Bone marrow (tissue), 2 donors: ENCODE measurements at regions not wholly inside any gene's neighbourhood (a gene's known extent, or its start where the extent isn't known, plus 50 kb on each side); places are given as distances from the start of the nearest gene placed in this dataset.

Source experiments
- DNase-seq, 2 donors: peaks; one replicate each; lab custom pipeline; 2025; lab: John Stamatoyannopoulos, UW

DNA sequence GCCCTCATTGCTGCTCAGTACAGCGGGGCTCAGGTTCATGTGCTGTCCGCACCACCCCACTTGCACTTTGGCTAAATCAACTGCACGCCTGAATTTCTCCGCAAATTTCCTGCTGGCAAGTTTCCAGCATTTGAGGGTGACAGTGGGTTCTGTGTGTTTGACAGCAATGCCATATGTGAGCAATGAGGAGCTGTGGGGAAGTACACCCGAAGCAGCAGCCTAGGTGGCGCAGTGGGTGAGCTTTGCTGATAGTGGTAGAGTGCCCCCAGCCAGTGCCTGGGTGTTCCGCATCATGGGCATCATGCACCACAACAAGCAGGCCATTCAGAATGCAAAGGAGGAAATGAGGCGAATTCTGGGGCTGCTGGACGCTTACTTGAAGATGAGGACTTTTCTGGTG lies 103.9 kb upstream of the POT1 start:
- DNase-seq: no peak

GRCh38 chr7:125032943-125033342 lies 103.3 kb upstream of the POT1 start:
- no peak for DNase-seq

GRCh38 chr7:125030756-125031387 lies 101.2 kb upstream of the POT1 start:
- DNase-seq: no peak

DNA sequence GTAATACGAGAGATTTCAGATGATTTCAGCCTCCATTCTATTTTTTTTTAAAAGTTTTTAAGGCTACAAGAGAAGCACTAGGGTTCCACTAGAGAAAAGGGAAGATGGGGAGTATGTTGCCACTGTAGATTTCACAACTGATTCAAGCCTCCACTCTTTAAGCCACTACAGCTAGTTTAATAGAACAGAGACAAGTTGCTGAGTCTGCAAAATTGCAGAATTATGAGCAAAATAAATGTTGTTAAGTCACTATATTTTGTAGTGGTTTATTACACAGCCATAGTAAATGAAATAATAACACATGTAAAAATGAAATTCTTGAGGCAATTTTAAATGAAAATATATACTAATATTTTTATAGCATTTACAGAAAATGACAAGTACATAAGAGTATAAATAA lies 96.0 kb upstream of the POT1 start:
- DNase-seq: no peak

GRCh38 chr7:125020801-125021200 lies 91.2 kb upstream of the POT1 start:
- DNase-seq: no peak

- no peak for DNase-seq
Measured at GRCh38 chr7:125010540-125010939, 80.9 kb upstream of the POT1 start.

DNA sequence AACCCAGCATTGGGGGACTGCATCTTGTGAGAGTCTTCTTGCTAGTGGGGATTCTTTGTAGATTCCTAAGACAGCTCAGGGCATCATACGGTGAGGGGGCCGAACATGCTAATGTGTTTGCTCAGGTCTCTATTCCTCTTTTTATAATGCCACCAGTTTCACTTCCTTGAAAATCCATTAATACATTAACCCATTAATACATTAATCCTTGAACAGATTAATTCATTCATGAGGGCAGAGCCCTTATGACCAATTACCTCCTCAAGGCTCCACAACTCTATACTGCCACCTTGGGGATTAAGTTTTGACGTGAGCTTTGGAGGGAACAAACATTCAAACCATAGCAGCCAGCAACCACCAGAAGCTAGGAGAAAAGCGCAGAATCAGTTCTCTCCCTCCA lies 67.2 kb upstream of the POT1 start:
- DNase-seq: no peak

GRCh38 chr7:124992851-124993562 lies 63.4 kb upstream of the POT1 start:
- no peak for DNase-seq

DNA sequence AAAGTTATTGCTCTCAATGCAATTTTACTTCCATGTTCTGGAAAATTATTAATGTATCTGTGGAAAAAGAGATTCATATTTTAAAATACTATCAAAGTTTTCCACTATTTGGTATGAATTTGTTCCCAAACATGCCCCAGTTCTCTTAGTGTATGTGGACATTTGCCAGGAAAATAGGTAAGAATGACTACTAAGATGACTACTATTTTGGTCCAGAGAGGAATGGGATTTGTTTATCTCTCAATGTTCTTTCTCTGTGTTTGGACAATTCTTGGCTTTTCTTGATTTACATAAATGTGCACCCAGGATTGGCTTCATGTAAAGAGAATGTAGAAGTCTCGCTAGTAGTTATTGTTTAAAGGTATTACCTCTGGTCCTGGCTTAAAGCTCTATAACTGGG lies 60.3 kb upstream of the POT1 start:
- DNase-seq: no peak
